ENCODE measurements at regions not wholly inside any gene's neighbourhood (a gene's known extent, or its start where the extent isn't known, plus 50 kb on each side); places are given as distances from the start of the nearest gene placed in this dataset.

DNA sequence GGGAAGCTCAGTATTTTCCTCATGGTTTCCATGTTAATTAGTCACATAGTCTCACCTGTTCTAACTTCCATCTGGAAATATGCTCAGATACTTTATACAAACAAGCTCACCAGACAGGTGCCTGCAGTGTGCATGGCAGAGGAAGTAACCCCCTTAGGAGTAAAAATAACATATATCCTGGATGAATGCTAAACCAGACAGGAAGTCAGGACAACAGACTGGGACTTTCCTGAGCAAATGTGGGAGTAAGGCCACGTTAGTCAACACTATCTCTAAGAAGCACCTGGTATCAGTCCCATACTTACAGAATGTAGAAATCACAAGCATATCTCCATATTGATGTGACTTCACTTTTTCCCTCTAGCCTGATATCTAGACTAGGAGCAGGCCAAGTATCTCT is 128.4 kb downstream of the SEC61B start:
- TF ChIP-seq EZH2phosphoT487 (IDR thresholded peaks at IDR 0.05; ENCODE audit: insufficient read depth, low read depth) (no peak), EZH2 (IDR thresholded peaks at IDR 0.05; ENCODE audit: insufficient read depth, poor library complexity, severe bottlenecking) (no peak)
- no peaks in the 10 kb centered on the region for H3K9me2 ChIP-seq (ENCODE audit: insufficient read depth)
- peaks cover 34% of the 10 kb centered on the region for H3K4me1 ChIP-seq (ENCODE audit: insufficient read depth)
- H3K4me2 ChIP-seq (ENCODE audit: unreplicated experiment): no peak overlapping the region
- no peaks in the 10 kb centered on the region for H4K20me1 ChIP-seq (ENCODE audit: insufficient read depth)
- no peaks in the 10 kb centered on the region for H3K27me3 ChIP-seq (replicated peaks; ENCODE audit: insufficient read depth)
- H3F3A ChIP-seq (ENCODE audit: insufficient read depth): peaks cover 38% of the 10 kb centered on the region
- no peak overlapping the region for H3K27ac ChIP-seq
- no peaks in the 10 kb centered on the region for H3K79me2 ChIP-seq (ENCODE audit: insufficient read depth)
- in situ Hi-C loops (cut with MboI): no loop called here
- no peak for DNase-seq
- no peaks in the 10 kb centered on the region for H3K36me3 ChIP-seq (ENCODE audit: low read depth)
- H3K4me3 ChIP-seq: no peak overlapping the region
- no peak overlapping the region for H3K9ac ChIP-seq
- 57 to 58% methylated on average over 1 of the region's 1 CpG for WGBS, 2 experiments (ENCODE audit: low coverage in 1 of 2, low lambda C conversion rate in 2 of 2, missing lambda C conversion rate in 2 of 2)
- H2AFZ ChIP-seq: no peak overlapping the region
- no peaks in the 10 kb centered on the region for H3K9me3 ChIP-seq (ENCODE audit: low read depth)

DNA sequence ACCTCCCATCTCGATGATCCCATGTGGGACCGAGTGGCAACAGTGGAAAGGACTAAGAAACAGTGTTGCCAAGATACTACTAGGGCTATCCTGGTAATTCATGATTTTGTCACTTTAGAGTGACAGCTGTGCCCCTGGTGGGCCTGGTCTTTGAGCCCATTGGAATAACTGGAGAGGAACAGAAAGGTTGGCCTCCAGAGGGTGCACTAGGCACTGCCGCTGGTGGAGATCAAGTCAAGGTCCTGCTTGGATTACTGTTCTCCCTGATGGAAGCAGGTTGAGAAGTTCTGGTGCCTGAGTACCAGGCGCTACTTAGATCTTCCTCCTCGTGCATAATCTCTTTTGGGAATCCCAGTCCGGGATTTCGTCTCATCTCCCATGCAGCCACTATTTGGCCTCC is 129.6 kb downstream of the SEC61B start:
- H3K9me3 ChIP-seq (ENCODE audit: low read depth): no peaks in the 10 kb centered on the region
- TF ChIP-seq EZH2 (IDR thresholded peaks at IDR 0.05; ENCODE audit: insufficient read depth, poor library complexity, severe bottlenecking) (no peak), EZH2phosphoT487 (IDR thresholded peaks at IDR 0.05; ENCODE audit: insufficient read depth, low read depth) (no peak)
- no peaks in the 10 kb centered on the region for H3K27me3 ChIP-seq (replicated peaks; ENCODE audit: insufficient read depth)
- H2AFZ ChIP-seq: no peak overlapping the region
- no peaks in the 10 kb centered on the region for H3K9me2 ChIP-seq (ENCODE audit: insufficient read depth)
- no peak overlapping the region for H3K27ac ChIP-seq
- WGBS, 2 experiments (ENCODE audit: low coverage in 1 of 2, low lambda C conversion rate in 2 of 2, missing lambda C conversion rate in 2 of 2): 94 to 96% methylated on average over 7 of the region's 7 CpGs
- no peak overlapping the region for H3K4me2 ChIP-seq (ENCODE audit: unreplicated experiment)
- in situ Hi-C loops (cut with MboI): no loop called here
- H3K9ac ChIP-seq: no peak overlapping the region
- H3K36me3 ChIP-seq (ENCODE audit: low read depth): no peaks in the 10 kb centered on the region
- no peak overlapping the region for H3K4me3 ChIP-seq
- H3F3A ChIP-seq (ENCODE audit: insufficient read depth): peaks cover 38% of the 10 kb centered on the region
- DNase-seq: no peak
- H4K20me1 ChIP-seq (ENCODE audit: insufficient read depth): no peaks in the 10 kb centered on the region
- H3K4me1 ChIP-seq (ENCODE audit: insufficient read depth): peaks cover 34% of the 10 kb centered on the region
- H3K79me2 ChIP-seq (ENCODE audit: insufficient read depth): no peaks in the 10 kb centered on the region

DNA sequence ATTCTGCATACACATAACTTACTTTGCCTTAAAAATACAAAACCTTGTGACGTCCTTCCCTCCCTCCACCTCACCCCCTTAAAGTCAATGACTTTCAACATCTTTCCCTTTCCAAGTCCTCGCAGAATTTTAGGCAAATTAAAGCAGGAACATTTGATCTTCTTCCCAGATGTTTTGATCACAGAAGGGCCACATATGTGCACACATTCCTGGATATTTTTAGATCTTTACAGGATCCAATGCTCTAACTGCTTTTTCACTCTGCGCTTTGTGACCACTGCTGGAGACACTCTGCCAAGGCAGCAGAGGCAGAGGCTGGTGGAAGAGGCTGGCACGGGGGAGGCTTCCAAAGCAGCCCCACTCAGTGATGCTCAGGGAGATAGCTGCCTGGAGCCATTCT is 130.7 kb downstream of the SEC61B start:
- no peaks in the 10 kb centered on the region for H4K20me1 ChIP-seq (ENCODE audit: insufficient read depth)
- no peak overlapping the region for H3K4me3 ChIP-seq
- H3K27ac ChIP-seq: peak overlapping the region; percentile 70
- H3K27me3 ChIP-seq (replicated peaks; ENCODE audit: insufficient read depth): no peaks in the 10 kb centered on the region
- no peaks in the 10 kb centered on the region for H3K36me3 ChIP-seq (ENCODE audit: low read depth)
- peak overlapping the region; percentile 13; the same call in 1 of the 2 replicates for H3K9ac ChIP-seq
- TF ChIP-seq EZH2phosphoT487 (IDR thresholded peaks at IDR 0.05; ENCODE audit: insufficient read depth, low read depth) (no peak), EZH2 (IDR thresholded peaks at IDR 0.05; ENCODE audit: insufficient read depth, poor library complexity, severe bottlenecking) (no peak)
- H3K9me3 ChIP-seq (ENCODE audit: low read depth): no peaks in the 10 kb centered on the region
- H3K4me2 ChIP-seq (ENCODE audit: unreplicated experiment): peak overlapping the region; percentile 32
- peaks cover 38% of the 10 kb centered on the region for H3F3A ChIP-seq (ENCODE audit: insufficient read depth)
- no peaks in the 10 kb centered on the region for H3K79me2 ChIP-seq (ENCODE audit: insufficient read depth)
- in situ Hi-C loops (cut with MboI): no loop called here
- H3K4me1 ChIP-seq (ENCODE audit: insufficient read depth): peaks cover 39% of the 10 kb centered on the region
- 17 to 29% methylated on average over 4 of the region's 4 CpGs for WGBS, 2 experiments (ENCODE audit: low coverage in 1 of 2, low lambda C conversion rate in 2 of 2, missing lambda C conversion rate in 2 of 2)
- peak; percentile 58 for DNase-seq
- no peaks in the 10 kb centered on the region for H3K9me2 ChIP-seq (ENCODE audit: insufficient read depth)
- H2AFZ ChIP-seq: peak overlapping the region; percentile 27; the same call in 1 of the 2 replicates

DNA sequence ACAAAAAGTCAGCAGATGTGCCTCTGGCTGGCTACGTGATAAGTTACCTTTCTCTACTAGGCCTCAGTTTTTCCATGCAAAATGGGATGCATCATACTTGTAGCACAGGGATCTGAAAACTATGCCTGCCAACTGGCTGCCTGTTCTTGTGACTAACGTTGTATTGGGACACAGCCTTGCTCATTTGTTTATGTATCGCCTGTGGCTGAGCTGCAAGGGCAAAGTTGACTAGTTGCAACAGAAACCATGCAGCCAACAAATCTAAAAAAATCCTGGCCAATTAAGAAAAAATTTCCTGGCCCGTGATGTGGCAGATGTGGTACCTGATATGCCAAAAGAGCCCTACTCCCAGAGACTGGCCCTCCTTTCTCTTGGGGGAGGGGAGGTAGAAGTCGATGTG is 131.3 kb downstream of the SEC61B start:
- Histone ChIP-seq H4K20me1 (ENCODE audit: insufficient read depth) (no peaks in the 10 kb centered on the region), H3K9ac (peak overlapping the region; percentile 13; the same call in 1 of the 2 replicates), H3K27me3 (replicated peaks; ENCODE audit: insufficient read depth) (no peaks in the 10 kb centered on the region), H3K4me1 (ENCODE audit: insufficient read depth) (peaks cover 42% of the 10 kb centered on the region), H3K27ac (peak overlapping the region; percentile 70), H3K79me2 (ENCODE audit: insufficient read depth) (no peaks in the 10 kb centered on the region), H3F3A (ENCODE audit: insufficient read depth) (peaks cover 38% of the 10 kb centered on the region), H3K9me2 (ENCODE audit: insufficient read depth) (no peaks in the 10 kb centered on the region), H2AFZ (no peak overlapping the region), H3K4me3 (no peak overlapping the region), H3K9me3 (ENCODE audit: low read depth) (no peaks in the 10 kb centered on the region), H3K36me3 (ENCODE audit: low read depth) (no peaks in the 10 kb centered on the region), H3K4me2 (ENCODE audit: unreplicated experiment) (peak overlapping the region; percentile 32)
- DNase-seq: peak; percentile 98
- in situ Hi-C loops (cut with MboI): no loop called here
- TF ChIP-seq EZH2phosphoT487 (IDR thresholded peaks at IDR 0.05; ENCODE audit: insufficient read depth, low read depth) (no peak), EZH2 (IDR thresholded peaks at IDR 0.05; ENCODE audit: insufficient read depth, poor library complexity, severe bottlenecking) (no peak)
- WGBS, 2 experiments (ENCODE audit: low coverage in 1 of 2, low lambda C conversion rate in 2 of 2, missing lambda C conversion rate in 2 of 2): 1 to 2% methylated on average over 5 of the region's 5 CpGs

DNA sequence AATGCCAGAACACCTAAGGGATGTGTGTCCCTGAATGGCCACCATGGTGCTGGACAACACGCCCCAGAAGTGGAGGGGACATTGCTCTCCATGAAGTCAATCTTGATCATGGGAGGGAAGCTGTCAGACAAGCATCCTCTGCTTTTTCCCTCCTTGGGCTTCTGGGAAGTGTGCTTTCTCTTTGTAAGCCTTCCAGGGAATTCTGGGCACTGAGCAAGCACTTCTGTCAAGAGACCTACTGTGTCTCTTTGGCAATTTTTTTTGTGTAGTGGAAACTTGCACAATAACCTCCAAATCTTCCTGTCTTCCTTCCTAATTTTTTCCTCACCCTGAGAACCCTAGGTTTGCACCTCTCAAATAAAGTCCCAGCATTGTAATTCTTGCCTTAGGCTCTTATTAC is 132.0 kb downstream of the SEC61B start:
- Histone ChIP-seq H3K9me2 (ENCODE audit: insufficient read depth) (no peaks in the 10 kb centered on the region), H3K4me1 (ENCODE audit: insufficient read depth) (peaks cover 42% of the 10 kb centered on the region), H3K4me3 (no peak overlapping the region), H3K27ac (peak overlapping the region; percentile 56), H3K9me3 (ENCODE audit: low read depth) (no peaks in the 10 kb centered on the region), H3K9ac (0 out of 2 replicates have a peak overlapping the region, but pooled peaks have one; percentile 5), H3F3A (ENCODE audit: insufficient read depth) (peaks cover 38% of the 10 kb centered on the region), H2AFZ (no peak overlapping the region), H3K79me2 (ENCODE audit: insufficient read depth) (no peaks in the 10 kb centered on the region), H3K27me3 (replicated peaks; ENCODE audit: insufficient read depth) (no peaks in the 10 kb centered on the region), H3K36me3 (ENCODE audit: low read depth) (no peaks in the 10 kb centered on the region), H4K20me1 (ENCODE audit: insufficient read depth) (no peaks in the 10 kb centered on the region), H3K4me2 (ENCODE audit: unreplicated experiment) (peak overlapping the region; percentile 16)
- DNase-seq: peak; percentile 57
- in situ Hi-C loops (cut with MboI): no loop called here
- 82 to 88% methylated on average over 1 of the region's 1 CpG for WGBS, 2 experiments (ENCODE audit: low coverage in 1 of 2, low lambda C conversion rate in 2 of 2, missing lambda C conversion rate in 2 of 2)
- TF ChIP-seq EZH2phosphoT487 (IDR thresholded peaks at IDR 0.05; ENCODE audit: insufficient read depth, low read depth) (no peak), EZH2 (IDR thresholded peaks at IDR 0.05; ENCODE audit: insufficient read depth, poor library complexity, severe bottlenecking) (no peak)
